Natural killer cell (primary cell): ENCODE measurements at regions not wholly inside any gene's neighbourhood (a gene's known extent, or its start where the extent isn't known, plus 50 kb on each side); places are given as distances from the start of the nearest gene placed in this dataset.

Experiments used
- ATAC-seq, 3 donors: fragments of 150-1000 bp in 2 of 3; fragments of 200-7000 bp in 1 of 3; cut with Tn5 transposase; 1 replicate in 1 of 3; 2 replicates in 2 of 3; pipeline ENCODE4 v1.10.0; 2021; ENCODE audit warnings: mild to moderate bottlenecking in 2 of 3, moderate library complexity in 2 of 3
- DNase-seq, 2 donors: peaks; one replicate each; pipeline versions ENCODE4 v3.0.0 to v3.0.0-alpha.2; 2013 to 2021; ENCODE audit warnings: mixed read lengths in 1 of 2
- H3K27ac ChIP-seq: one replicate; pipeline ENCODE4 v1.5.1; 2013; ENCODE audit warnings: mild to moderate bottlenecking, low read length
- H3K27me3 ChIP-seq: one replicate; pipeline ENCODE4 v1.6.1; 2013; ENCODE audit warnings: low read length; ENCODE audit not compliant: control insufficient read depth, insufficient read depth
- H3K36me3 ChIP-seq: one replicate; pipeline ENCODE4 v1.6.1; 2013; ENCODE audit warnings: low read length; ENCODE audit not compliant: control insufficient read depth, insufficient read depth
- H3K4me1 ChIP-seq: one replicate; pipeline ENCODE4 v1.6.1; 2013; ENCODE audit warnings: low read length; ENCODE audit not compliant: control insufficient read depth, insufficient read depth
- H3K4me3 ChIP-seq: one replicate; pipeline ENCODE4 v1.5.1; 2013; ENCODE audit warnings: low read length
- H3K9me3 ChIP-seq: one replicate; pipeline ENCODE4 v1.6.1; 2013; ENCODE audit warnings: low read length; ENCODE audit not compliant: control insufficient read depth, insufficient read depth
- H3K27ac Mint-ChIP-seq, 2 donors: one replicate each; pipeline ENCODE4 v1.8.0; 2022; ENCODE audit warnings: mild to moderate bottlenecking in 2 of 2, mixed read lengths in 2 of 2, moderate library complexity in 1 of 2
- H3K27me3 Mint-ChIP-seq, 2 donors: one replicate each; pipeline ENCODE4 v1.8.0; 2022; ENCODE audit warnings: low read depth in 2 of 2, mixed read lengths in 2 of 2
- H3K36me3 Mint-ChIP-seq: one replicate; pipeline ENCODE4 v1.8.0; 2022; ENCODE audit warnings: mixed read lengths
- H3K4me1 Mint-ChIP-seq, 2 donors: one replicate each; pipeline ENCODE4 v1.8.0; 2022; ENCODE audit warnings: mixed read lengths in 2 of 2
- H3K4me3 Mint-ChIP-seq: one replicate; pipeline ENCODE4 v1.8.0; 2022; ENCODE audit warnings: mild to moderate bottlenecking, moderate library complexity, mixed read lengths
- H3K9me3 Mint-ChIP-seq, 2 donors: one replicate each; pipeline ENCODE4 v1.8.0; 2022; ENCODE audit warnings: mixed read lengths in 2 of 2
- CTCF ChIP-seq: fragments of 200-600 bp; IDR thresholded peaks from one replicate; pipeline ENCODE4 v1.8.0; 2022; ENCODE audit warnings: antibody characterized with exemption
- WGBS: methylation state at CpG from one replicate; pipeline ENCODE4 v1.1.7; 2013; ENCODE audit warnings: missing lambda C conversion rate; ENCODE audit not compliant: insufficient coverage; 5-methylcytosine and 5-hydroxymethylcytosine counted together
- intact Hi-C: fragments of 100-400 bp; cut with micrococcal nuclease; formaldehyde crosslinking; loops from one replicate; pipeline ENCODE4 v1.14.2; 2022

DNA sequence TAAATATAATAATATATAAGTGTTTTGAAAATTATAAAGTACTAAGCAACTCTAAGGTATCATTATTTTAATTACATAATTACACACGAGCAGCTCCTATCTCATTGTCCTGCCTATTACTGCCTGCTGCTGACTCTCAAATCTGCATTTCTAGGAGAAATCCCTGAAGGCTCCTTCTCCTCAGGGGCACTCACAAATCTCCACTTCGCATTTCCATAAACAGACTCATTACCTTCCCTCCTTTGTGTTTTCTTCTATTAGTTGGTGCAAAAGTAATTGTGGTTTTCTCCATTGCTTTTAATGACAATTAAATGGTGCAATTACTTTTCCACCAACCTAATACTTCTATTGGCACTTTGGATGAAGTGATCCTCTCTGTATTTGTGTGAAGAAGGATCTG lies 135.0 kb upstream of the HNMT start:
- 60% methylated on average over 1 of the region's 2 CpGs for WGBS
- intact Hi-C loops, result no loop called here
- Histone ChIP-seq H3K4me1 (no peaks in the 10 kb centered on the region), H3K4me3 (no peak overlapping the region), H3K27me3 (no peaks in the 10 kb centered on the region), H3K9me3 (no peaks in the 10 kb centered on the region), H3K36me3 (no peaks in the 10 kb centered on the region), H3K27ac (no peak overlapping the region)
- Mint-ChIP-seq H3K27me3 (peaks cover 0 to 3% of the 10 kb centered on the region in 2 donors), H3K36me3 (no peaks in the 10 kb centered on the region), H3K4me3 (no peak overlapping the region), H3K9me3 (peaks cover 3 to 5% of the 10 kb centered on the region in 2 donors), H3K27ac (no peak overlapping the region), H3K4me1 (no peaks in the 10 kb centered on the region)
- no peak for TF ChIP-seq CTCF
- DNase-seq (no peak), ATAC-seq (no peak)

DNA sequence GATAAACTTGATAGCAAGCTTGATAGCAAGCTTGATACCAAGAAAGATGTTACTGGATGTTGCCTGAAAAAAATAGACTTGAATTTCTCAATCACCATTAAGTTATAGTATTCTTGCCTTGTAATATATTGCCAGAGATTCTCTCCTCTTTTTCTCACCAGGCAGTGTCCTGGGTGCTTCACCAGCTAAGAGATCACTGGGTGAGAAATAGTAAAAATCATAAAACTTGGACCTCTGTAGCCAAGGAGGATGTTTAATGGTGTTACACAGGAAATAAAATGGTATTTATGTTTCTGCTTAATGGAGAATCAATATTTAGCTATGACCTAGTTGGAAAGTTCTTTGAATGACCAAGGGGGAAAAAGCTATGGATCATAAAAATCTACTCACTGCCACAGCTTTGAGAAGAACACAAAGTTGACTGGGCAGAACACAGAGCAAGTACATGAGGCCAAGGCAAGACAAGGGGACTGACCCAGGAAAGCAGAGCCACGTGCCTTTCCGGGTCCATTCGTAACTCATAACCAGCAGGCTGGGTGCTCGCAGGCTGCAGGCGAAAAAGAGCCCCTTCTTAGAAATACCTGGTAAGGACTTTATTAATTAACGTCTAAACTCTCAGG lies 129.4 kb upstream of the HNMT start:
- H3K4me1 ChIP-seq, result no peaks in the 10 kb centered on the region
- H3K27ac Mint-ChIP-seq, result no peak overlapping the region
- no peaks in the 10 kb centered on the region for H3K36me3 Mint-ChIP-seq
- 88% methylated on average over 5 of the region's 6 CpGs for WGBS
- H3K9me3 ChIP-seq, result no peaks in the 10 kb centered on the region
- no peaks in the 10 kb centered on the region for H3K4me1 Mint-ChIP-seq
- no peaks in the 10 kb centered on the region for H3K27me3 ChIP-seq
- no peak overlapping the region for H3K4me3 ChIP-seq
- no peak overlapping the region for H3K4me3 Mint-ChIP-seq
- DNase-seq (no peak), ATAC-seq (no peak)
- intact Hi-C loops, result loop anchor here (5.0 kb wide), 1 partner anchor 1923 kb away; no protein-coding TSS in a partner anchor
- no peak for TF ChIP-seq CTCF
- H3K27me3 Mint-ChIP-seq, result peaks cover 0 to 3% of the 10 kb centered on the region in 2 donors
- no peak overlapping the region for H3K27ac ChIP-seq
- no peaks in the 10 kb centered on the region for H3K36me3 ChIP-seq
- no peaks in the 10 kb centered on the region for H3K9me3 Mint-ChIP-seq

- WGBS, result 73% methylated on average over 1 of the region's 3 CpGs
- intact Hi-C loops, result loop anchor here (5.0 kb wide), 1 partner anchor 1924 kb away; no protein-coding TSS in a partner anchor
Observed at GRCh38 chr2:137836671-137837070, 127.6 kb upstream of the HNMT start.

More at GRCh38 chr2:137836671-137837070, 127.6 kb upstream of the HNMT start:
- Histone ChIP-seq H3K9me3 (no peaks in the 10 kb centered on the region), H3K4me3 (no peak overlapping the region), H3K36me3 (no peaks in the 10 kb centered on the region), H3K27ac (no peak overlapping the region), H3K4me1 (no peaks in the 10 kb centered on the region), H3K27me3 (no peaks in the 10 kb centered on the region)
- Mint-ChIP-seq H3K27me3 (peaks cover 0 to 3% of the 10 kb centered on the region in 2 donors), H3K27ac (no peak overlapping the region), H3K36me3 (no peaks in the 10 kb centered on the region), H3K9me3 (no peaks in the 10 kb centered on the region), H3K4me3 (no peak overlapping the region), H3K4me1 (no peaks in the 10 kb centered on the region)
- ATAC-seq (peak in 1 of 3 donors; percentile 37), DNase-seq (no peak)
- TF ChIP-seq CTCF, result no peak
